NCI-H1048 (cell line): ENCODE measurements at regions not wholly inside any gene's neighbourhood (a gene's known extent, or its start where the extent isn't known, plus 50 kb on each side); places are given as distances from the start of the nearest gene placed in this dataset.
A peak's percentile ranks its signal among the peaks of the same experiment; 100 is the strongest.

Source experiments
- DNase-seq: peaks from one replicate; lab custom pipeline; 2025; lab: John Stamatoyannopoulos, UW

- DNase-seq = no peak
These were observed 1008.8 kb upstream of the PABPC4L start for GRCh38 chr4:135210341-135210740.

DNA sequence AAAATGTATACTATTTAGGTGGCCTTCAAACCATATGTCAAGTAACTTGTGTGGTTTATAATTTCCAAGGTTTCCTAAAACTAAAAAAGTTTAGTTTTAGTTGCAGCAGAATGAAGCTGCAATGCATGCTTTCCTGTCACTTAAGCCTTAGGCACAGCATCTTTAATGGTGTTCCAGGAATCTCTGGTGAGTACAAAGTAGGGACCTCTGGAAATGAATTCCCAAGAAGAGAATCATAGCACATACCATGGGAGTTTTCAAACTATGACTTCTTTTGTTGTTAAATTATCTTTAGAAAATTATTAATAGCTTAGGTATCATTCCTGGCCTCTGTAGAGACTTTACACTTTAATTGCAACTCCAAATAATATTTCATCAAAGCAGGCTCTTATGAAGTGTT is 1005.9 kb upstream of the PABPC4L start:
- DNase-seq = no peak

- no peak for DNase-seq
These were observed 1002.7 kb upstream of the PABPC4L start for GRCh38 chr4:135204311-135204710.

DNA sequence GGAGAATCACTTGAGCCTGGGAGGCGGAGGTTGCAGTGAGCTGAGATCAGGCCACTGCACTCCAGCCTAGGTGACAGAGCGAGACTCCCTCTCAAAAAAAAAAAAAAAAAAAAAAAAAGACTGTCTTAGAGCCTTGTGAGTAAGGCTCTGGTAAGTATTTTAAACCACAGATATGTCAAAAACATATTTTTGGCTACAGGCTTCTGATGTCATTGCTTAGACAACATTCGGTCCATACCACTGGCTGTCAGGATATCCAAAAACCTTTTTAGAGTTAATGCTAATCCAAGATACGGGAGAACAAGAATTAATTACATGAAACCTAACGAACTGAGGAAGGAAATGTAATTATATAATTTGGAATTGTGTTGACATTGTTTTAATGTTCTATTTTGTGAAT is 999.5 kb upstream of the PABPC4L start:
- DNase-seq = no peak

GRCh38 chr4:135197641-135198040 is 996.1 kb upstream of the PABPC4L start:
- no peak for DNase-seq

- DNase-seq = no peak
These were observed 992.9 kb upstream of the PABPC4L start for GRCh38 chr4:135194477-135194876.

DNA sequence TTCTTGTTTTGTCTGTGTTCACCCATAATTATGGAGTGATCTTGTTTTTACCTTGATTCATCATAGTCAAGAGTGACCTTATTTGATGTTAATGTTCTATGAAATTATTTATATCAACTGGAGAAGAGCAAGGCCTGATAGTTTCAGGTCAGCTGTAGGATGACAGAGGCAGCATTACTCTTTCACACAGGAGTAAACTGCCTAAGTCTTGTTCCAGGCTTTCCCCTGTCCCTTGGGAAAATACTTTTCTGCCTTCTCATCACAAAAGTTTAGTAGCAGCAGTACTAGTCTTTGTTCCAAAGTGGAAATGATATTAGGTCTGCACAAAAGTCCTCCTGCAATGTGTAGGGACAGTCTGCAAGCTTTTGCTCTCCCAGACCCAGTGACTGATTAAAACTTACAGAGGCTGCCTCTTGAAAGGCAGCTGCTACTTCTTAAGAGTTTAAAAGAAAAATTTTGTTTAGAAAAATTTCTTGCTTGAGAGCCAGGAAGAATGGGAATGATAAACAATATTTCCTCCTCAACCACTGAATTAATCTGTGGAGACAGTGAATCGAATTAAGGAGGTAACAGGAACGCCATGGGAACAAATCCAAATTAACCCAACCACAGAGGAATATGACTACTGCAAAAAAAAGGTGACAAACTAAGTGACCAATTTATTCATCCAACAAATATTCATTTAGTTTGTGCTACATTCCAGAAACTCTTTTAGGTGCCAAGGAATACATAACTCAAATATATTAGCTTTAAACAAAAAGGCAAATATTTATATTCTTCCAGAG is 991.4 kb upstream of the PABPC4L start:
- no peak for DNase-seq

GRCh38 chr4:135191596-135191995 is 990.0 kb upstream of the PABPC4L start:
- DNase-seq = no peak

- DNase-seq = no peak
These were observed 984.4 kb upstream of the PABPC4L start for GRCh38 chr4:135186002-135186401.

DNA sequence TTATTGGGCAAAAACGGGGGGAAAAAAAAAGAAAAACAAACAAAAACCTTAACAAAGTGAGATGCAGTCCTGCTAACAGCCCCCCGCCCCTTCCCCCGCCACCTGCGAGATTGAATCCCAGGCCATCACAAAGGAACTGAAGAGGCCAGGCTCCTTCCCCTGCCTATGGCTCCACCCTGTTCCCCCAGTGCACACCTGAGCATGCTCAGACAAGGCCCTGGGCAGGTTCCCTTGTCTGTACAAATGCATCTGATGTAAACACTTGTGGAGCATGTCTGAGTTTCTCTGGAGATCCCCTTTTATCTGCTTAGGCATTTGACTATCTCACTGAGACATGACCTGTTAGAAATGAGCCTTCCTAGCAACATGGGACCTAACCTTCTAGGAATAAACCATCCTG is 983.7 kb upstream of the PABPC4L start:
- DNase-seq = no peak

GRCh38 chr4:135184715-135185114 is 983.1 kb upstream of the PABPC4L start:
- no peak for DNase-seq

- no peak for DNase-seq
These were observed 975.7 kb upstream of the PABPC4L start for GRCh38 chr4:135177321-135177720.

- no peak for DNase-seq
These were observed 965.1 kb upstream of the PABPC4L start for GRCh38 chr4:135166661-135167060.

DNA sequence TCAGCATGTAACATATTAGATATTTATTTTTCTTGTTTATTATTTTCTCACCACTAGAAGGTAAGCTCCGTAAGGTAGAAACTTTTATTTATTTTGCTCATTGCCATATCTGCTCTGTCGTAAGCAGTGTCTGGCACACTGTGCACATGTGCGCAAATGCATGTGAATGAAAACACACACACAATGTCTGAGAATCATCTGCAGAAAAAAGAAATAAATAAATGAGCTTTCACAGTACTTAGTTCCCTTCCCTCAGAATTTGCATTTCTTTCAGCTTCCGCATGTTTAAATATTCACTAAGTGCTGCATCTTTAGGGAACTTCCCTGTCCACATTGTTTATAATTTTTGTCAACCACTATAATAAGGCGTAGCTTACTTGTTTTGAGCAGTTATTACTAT is 963.0 kb upstream of the PABPC4L start:
- DNase-seq = peak; percentile 43

- DNase-seq = no peak
These were observed 942.9 kb upstream of the PABPC4L start for GRCh38 chr4:135144498-135144897.

DNA sequence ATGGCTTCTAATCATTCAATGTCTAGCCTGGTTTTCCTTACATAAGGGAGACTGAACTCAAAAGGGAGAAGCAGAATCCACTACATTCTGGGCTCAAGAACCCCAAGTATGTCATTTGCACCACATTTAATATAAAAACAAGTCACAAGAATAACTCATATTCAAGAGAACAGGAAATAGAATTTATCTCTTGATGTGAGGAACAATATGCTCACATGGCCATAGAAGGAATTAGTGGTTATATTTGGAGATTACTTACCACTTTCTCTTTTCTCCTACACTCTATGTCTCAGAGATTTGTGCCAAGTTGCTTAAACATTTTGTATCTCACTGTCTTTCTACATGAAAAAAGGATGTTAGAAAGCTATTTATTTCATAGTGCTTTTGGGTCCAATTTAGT is 922.6 kb upstream of the PABPC4L start:
- DNase-seq = no peak

DNA sequence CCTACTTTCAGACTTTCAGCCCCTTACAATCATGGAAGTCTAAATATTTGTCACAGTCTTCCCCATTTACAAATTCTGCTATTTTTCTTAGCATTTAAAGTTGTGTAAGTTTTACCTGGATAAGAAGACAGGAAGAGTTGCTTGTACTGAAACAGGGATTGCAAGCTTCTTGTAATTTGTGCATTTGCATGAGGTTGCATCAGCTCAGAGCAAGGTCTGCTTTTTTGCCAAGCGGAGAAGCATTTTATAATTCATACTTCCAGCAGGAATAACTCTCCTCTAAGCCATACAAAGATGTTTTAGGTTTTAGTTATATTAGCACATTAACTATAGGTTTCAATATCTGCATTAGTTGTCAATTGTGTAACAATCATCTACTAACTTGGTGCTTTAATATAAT is 922.0 kb upstream of the PABPC4L start:
- no peak for DNase-seq

- DNase-seq = no peak
These were observed 920.9 kb upstream of the PABPC4L start for GRCh38 chr4:135122457-135122856.

DNA sequence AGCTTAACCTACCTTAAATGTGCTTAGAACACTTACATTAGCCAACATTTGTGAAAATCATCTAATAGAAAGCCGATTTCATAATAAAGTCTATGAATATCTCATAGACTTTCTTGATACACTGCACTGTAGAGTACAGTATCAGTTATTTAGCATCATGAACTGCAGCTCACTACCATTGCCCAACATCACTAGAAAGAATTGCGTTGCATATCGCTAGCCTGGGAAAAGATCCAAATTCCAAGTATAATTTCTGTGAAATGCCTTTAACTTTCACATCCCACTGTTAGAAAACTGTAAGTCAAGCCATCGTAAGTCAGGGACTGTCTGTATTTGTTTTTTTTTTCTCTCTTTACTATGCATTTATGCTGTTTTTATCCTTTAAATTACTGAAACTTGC is 918.6 kb upstream of the PABPC4L start:
- DNase-seq = no peak

GRCh38 chr4:135114079-135114478 is 912.5 kb upstream of the PABPC4L start:
- no peak for DNase-seq

GRCh38 chr4:135098061-135098460 is 896.5 kb upstream of the PABPC4L start:
- no peak for DNase-seq

GRCh38 chr4:135073389-135073788 is 871.8 kb upstream of the PABPC4L start:
- DNase-seq = no peak

GRCh38 chr4:135072553-135072952 is 871.0 kb upstream of the PABPC4L start:
- no peak for DNase-seq

- no peak for DNase-seq
These were observed 863.8 kb upstream of the PABPC4L start for GRCh38 chr4:135065366-135065765.
